Fibroblast of upper back skin (primary cell): ENCODE measurements at regions not wholly inside any gene's neighbourhood (a gene's known extent, or its start where the extent isn't known, plus 50 kb on each side); places are given as distances from the start of the nearest gene placed in this dataset.
"Not testable (repeated sequence)": the region's sequence is repeated elsewhere in the genome, so short reads cannot be mapped to it uniquely, and the experiment has no call there.

ENCODE experiments used
- DNase-seq: peaks from one replicate; pipeline ENCODE4 v3.0.0-alpha.2; 2013

DNA sequence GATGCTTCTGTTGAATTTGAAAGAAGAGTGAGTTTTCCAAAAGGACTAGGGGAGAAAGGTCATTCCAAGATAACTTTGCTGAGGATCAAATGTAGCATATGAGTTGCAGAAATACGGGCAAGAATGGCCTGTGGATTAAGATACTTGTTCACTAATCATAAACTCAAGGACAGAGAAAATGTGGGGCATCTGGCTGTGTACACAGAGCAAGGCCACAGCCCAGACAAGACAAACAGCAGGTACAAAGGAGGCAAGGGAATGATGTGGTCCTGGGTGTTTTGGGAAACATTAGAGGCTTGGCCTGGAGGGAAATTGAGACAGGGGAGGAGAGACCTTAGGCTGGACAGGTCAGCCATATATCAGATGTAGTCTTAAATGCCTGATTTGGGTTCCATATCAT lies 254.8 kb downstream of the TTC32 start:
- DNase-seq = no peak

DNA sequence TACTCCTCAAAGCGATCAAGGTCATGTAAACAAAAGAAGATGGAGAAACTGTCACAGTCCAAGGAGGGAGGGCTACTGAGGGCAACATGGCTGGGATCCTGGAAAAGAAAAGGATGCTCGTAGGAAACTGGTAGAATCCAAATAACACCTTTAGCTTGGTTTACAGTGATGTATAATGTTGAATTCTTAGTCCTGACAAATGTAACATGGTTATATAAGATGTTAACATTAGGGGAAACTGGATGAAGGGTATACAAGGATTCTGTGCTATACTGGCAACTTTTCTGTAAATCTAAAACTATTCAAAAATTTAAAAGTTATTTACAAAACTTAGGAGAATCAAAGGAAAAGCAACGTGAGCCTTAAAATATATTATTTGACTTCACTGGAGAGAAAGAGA lies 257.0 kb downstream of the TTC32 start:
- no peak for DNase-seq

DNA sequence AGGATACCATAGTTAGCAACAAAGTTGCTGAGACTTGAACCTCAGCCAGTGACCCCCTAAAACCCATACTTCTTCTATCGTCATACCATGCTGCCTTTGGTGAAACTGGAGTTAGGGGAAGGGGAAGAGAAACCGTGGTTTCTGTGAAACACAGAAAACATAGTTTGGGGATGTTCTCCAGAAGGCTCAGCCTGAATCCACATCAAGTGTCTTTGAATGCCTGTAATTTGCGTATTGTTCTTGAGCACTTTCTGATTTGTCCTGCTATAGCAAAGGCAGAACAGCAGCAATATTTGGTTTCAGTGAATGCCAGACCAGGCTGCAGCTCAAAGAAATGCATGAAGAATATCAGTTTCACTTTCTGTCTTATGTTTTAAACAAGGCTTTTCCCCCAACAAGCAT lies 258.7 kb downstream of the TTC32 start:
- no peak for DNase-seq

DNA sequence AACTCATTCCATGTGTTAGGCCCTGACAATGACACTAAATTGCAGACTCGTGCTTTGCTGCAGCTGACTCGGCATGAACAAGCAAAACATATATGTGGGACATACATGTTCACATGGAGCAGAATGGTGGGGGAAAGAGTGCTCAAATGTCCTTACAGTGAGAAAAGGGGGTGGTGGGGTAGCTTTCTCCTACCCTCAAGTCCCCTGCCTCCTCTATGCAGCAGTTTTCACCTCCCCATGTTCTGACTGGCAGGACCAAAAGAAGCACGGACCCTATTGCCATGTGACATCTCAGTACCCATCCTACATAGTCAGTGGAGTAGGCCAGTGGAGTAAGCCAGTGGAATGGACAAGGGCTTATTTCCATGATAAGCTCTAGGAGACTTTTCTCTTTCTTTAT lies 259.3 kb downstream of the TTC32 start:
- DNase-seq = no peak

DNA sequence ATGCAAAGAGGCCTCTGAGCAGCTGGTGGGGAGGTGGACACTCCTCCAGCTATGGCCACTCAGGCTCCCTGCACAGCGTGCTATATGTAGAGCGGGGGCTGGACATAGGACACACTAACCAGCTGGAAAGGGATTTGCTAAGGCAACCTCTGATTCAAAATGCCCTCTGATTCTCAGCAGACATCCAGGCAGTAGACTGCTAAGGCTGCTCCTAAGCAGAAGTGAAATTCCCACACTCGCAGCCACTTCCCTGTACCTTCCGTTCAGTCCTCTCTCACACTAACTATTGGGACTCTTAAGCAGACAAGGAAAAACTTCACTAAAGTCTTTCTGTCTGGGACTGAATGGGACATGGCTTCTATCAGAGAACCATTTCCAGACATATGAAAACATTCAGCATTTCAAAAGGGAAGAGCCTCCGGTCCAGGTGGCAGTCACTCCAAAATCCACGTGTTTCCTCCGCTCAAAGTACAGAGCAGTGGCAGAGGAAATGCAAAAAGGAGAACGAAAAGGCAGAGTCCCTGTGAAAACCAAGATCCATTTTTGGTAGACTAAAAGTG lies 265.8 kb downstream of the TTC32 start:
- DNase-seq = no peak

DNA sequence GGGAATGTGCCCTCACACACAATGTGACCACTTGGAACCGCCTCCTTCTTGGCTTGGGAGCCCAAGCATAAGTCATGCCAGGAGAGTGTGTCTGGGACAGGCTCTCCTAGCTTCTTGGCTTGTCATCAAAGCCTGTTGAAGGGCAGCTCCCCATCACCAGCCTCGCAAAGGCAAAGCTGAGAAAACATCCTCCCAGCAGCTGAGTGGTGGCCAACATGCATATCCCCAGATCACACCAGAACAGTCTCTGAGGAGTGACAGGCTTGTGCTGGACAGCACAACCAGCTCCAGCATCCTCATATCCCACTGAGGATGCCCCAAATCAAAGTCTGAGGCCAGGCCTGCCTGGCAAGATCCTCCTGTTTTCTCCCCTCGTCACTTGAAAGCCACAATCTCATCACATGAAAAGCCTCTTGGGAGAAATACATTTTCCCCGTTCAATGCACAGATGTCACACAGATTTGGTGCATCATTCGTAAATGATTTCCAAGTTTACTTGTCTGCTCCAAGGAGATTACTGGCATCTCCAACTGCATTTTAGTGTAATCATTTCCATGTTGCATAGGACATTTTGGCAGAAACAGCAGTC lies 269.3 kb downstream of the TTC32 start:
- no peak for DNase-seq

DNA sequence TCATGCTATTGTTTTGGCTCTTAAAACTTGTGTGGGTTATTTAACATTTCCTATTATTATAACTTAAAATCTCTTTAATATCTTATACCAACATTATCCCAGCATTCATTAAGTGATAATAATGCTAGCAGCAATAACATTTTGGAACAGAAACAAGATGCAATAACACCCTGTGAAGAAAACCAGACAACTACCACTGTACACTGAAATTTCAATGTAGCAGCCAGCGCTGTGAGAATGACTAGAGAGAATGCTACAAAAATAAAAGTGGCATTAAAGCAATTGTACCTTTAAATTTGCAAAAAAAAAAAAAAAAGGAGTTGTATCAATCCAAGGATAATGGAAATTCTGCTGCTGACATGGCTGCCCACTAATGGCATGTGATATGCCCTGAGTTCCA lies 269.9 kb downstream of the TTC32 start:
- no peak for DNase-seq

DNA sequence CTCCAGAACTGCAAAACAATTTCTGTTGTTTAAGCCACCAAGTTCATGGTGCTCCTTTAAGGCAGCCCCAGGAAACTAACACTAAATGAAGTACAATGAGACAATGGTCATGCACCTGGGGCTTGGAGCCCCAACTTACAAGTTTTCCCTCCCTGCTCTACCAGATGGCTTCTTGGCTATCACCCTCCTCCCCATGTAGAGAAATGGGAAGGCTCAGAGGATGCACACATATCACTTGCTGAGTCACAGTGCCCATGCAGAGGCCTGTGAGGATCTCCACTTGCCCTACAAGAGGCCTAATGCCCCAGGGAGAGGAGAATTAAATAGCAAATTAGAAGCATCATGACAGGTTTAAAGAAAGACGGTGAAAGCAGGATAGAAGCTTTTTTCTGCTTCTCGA lies 270.9 kb downstream of the TTC32 start:
- DNase-seq = no peak

DNA sequence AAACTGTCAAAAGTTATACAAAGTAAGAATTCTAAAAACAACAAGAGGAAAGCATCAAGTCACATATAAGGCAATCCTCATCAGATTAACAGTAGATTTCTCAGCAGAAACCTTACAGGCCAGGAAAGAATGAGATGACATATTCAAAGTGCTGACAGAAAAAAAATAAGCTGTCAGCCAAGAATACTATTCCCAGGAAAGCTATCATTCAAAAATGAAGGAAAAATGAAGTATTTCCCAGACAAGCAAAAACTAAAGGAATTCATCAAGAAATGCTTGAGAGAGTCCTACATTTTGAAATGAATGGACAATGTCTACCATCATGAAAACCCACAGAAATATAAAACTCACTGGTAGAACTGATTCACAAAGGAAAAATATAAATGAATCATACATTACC lies 268.9 kb upstream of the OSR1 start:
- peak; percentile 45 for DNase-seq

DNA sequence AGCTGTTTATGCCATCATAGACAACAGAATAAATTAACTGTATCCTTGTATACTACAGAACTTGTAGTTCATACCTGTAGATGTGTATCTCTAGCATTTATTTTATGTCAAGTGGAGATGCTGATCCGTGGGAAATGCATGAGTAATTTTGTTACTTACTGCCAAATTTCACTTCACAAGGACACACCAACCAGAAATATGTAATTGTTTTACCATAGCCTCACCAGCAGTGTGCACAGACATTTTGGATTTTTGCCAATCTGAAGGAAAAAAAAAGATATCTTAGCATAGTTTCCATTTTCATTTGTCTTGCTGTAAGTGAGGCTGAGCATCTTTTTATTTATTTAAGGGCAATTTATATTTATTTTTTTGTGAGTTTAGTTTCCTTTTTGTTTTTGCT lies 265.1 kb upstream of the OSR1 start:
- DNase-seq = peak; percentile 83

DNA sequence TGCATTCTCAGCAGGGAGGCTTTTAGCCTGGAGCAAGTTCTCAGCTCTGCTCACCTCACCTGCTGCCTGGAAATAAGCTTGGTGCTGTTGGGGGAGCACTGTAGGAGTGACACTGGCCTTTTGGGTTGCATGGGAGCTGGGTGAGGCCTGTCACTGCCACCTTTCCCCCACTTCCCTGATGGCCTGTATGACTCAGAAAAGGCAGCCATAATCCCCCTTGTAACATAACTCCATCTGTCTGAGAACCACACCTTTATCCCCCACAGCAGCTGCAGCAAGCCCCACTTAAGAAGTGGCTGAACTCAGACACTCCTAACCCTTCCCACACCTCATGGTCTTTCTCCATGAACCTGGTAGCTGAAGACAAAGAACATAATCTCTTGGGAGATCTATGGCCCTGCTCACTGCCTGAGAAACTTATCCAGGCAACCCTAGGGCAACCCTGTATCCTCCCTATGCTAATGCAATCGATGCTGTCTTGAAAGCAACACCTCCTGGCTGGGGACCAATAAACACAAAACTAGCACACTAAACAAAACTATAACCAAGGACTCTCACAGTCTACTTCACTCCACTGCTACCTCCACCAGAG lies 258.9 kb upstream of the OSR1 start:
- DNase-seq = no peak

DNA sequence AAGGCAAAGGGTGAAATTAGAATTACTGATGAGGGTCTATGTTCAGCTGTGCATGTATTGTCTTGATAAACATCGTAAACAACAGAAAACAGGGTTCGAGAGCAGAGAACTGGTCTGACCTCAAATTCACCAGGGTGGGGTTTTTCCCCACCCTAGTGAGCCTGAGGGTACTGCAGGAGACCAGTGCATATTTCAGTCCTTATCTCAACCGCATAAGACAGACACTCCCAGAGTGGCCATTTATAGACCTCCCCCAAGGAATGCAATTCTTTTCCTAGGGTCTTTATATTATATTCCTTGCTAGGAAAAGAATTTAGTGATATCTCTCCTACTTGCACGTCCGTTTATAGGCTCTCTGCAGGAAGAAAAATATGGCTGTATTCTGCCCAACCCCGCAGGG lies 257.0 kb upstream of the OSR1 start:
- DNase-seq = not testable (repeated sequence)

DNA sequence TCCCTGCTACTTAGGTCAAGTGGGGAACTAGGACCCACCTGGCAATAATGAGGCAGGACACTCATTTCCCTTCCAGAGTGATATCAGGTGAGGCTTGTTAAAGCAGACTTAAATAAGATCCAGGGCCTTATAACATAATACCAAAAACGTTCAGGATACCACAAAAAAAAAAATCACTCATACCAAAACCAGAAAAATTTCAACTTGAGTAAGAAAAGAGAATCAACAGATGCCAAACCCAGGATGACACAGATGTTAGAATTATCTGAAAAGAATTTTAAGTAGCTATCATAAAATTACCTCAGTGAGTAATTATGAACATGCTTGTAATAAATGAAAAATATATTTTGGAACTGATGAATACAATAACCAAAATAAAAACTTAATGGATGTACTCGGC lies 255.6 kb upstream of the OSR1 start:
- peak; percentile 83 for DNase-seq

DNA sequence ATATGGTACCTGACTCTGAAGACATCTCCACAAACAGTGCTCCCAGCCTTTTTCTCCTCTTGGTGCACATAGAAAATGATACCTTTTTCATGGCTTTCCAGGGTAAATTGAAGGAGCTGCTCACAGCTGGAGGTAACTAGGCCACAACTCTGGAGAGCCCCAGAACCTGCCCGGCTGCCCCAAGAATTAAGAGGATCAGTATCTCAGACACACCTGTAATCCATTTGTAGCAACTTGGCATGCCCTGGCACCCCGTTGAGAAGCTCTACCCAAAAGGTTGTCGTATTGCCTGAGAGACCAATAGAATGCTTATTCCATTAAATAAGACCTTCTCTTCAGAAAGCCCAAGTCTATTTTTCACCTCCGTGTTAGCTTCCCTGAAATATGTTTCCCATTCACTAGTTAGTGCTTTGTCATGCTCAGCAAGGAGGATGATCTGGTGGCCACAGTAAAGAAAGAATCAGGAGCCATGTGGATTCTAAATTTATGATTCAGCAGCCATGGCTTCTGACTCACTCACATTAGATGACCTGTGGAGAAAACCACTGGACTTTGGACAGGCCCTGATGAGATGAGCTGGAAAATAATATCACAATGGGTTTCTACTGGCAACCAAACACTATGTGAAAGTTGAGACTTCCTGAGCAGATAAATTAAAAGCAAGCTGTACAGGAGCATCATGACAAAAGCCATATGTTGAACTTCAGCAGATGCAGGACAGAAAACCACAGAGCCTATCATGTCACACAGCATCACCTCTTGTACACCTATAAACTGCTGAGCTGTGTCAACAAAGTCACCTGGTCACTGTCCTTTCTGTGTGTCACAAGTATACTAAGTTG lies 253.3 kb upstream of the OSR1 start:
- DNase-seq = peak; percentile 98

DNA sequence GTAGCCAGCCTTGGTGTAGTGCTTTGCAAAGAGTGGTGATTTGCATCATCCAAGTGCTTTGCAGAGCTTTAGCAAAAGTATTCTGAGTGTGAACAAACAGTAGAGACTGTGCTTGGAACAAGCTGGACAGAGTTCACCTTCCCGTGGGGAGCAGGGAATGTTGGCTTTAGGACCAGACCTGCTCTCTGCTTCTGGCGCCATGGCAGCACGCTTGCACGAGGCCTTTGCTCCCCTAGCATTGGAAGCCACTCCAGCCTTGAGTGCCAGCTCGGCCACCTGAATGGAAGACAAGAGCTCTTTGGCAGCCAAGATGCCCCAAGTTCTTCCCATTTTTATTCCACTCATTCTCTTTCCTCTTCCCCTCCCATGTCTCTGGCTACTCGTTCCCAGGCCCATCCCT lies 250.8 kb upstream of the OSR1 start:
- DNase-seq = no peak

DNA sequence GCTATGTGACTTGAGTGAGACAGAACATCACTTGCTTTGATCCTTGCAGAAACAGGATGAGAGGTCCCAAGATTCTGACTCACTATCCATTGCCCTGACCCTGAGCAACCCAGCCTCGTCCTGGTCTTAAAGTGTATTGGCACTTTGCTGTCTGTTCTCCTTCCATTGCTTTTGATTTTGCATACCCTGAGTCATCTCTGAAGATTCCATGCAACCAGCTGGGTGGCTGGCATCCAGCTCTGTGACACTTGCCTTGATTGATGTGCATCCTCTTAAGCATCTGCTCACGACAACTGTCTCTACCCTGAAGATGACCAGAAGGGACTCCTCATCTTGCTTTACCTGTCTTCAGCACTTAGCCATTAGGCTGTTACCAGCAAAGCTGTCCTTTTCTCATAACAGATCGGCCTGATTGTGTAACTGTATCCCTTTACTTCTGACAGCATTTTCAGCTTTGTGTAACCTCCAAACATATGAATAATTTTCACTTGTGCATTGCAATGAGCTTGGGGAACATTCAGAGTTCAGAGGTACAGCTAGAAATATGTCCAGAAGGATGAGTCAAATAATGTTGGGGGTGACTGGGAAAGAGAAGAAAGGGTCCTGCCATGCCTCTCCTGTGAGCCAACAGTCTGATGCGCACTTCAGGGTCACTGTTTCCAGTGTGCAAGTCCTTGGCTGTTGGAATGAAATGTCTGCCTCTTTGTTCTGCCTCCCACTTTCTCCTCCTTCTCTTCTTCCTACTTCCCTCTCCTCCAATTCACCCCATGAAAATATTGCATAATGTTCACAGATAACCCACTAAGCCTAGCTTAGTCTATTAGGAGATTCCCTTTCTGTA lies 249.7 kb upstream of the OSR1 start:
- DNase-seq = peak; percentile 90

DNA sequence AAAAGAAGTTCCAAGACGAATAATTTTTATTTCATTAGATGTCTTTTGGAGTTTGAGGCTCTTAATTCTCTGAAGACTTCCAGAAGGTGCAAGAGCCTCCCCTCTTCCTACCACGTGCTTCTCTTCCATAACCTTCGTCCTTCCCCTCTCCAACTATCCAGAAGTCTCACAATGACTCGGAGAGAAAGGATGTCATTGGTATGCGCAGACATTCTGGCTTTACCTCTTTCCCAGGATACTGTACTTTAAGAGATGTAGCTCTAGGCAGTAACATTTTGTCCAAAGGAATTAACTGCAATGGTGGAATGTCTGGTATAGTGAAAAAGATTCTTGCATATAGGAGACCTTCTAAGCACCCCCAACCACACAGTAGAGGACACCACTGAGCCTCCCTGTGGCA lies 249.0 kb upstream of the OSR1 start:
- DNase-seq = peak; percentile 72

DNA sequence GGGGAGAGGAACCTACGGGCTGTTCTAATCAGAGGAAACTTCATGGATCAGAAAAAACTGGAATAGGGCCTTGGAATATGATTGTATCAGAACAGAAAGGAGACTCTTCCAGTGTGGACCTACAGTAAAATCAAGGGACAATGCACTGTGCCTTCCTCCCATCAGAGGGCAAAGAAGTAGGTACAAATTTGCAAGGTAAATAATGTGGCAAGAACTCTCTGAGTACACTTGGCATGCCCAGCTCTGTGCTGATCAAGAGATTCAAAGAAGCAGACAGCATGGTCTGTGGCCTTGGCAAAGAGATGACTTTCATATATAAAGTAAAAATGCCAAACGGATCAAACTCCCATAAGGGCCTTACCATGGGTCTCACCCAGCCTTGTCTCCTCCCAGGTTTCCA lies 242.6 kb upstream of the OSR1 start:
- no peak for DNase-seq

DNA sequence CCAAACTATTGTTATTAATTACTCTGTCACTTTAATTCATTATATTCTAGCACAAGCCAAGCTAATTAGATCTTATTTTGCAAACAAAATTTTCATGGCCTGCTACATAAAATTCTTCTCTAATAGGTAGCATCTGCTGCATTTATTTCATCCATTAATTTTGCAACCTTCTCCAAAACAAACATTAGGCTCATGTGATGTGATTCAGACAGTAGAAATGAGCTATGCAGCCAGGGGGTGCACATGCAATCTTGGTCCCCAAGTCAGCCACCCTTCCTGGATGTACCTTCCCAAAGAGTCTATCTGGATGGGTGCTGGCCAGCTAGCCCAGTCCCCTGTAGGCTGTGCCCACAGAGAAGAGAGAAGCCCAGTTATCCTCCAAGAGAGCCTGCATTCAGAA lies 242.1 kb upstream of the OSR1 start:
- no peak for DNase-seq

DNA sequence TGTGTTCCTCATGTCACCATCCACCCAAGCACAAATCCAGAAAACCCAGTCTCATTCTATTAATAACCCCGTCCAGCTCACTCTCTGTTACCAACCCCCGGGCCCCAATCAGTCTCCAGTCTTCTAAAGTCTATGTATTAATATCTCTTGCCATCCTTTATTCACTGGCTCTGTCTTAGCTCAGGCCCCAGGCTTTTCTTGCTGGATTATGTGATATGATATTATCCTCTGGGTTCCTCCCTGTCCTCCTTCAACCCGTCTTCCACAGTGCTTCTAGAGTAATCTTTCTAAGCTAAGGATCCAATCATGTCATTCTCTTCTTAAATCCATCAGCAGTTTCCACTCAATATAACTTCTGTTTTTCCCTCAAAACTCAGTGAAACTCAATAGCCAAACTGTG lies 240.5 kb upstream of the OSR1 start:
- no peak for DNase-seq

DNA sequence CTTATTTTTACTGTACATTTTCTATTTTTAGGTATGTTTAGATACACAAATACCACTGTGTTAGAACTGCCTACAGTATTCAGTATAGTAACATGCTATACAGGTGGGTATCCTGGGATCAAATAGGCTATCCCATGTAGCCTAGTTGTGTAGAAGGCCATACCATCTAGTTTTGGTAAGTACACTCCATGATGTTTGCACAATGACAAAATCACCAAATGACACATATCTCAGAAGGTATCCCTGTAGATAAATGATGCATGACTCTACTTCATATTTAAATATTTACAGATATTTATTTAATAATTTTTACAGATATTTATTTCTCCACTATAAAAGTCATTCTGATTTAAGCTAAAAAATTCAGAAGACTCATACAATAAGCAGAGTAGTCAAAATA lies 233.8 kb upstream of the OSR1 start:
- no peak for DNase-seq

DNA sequence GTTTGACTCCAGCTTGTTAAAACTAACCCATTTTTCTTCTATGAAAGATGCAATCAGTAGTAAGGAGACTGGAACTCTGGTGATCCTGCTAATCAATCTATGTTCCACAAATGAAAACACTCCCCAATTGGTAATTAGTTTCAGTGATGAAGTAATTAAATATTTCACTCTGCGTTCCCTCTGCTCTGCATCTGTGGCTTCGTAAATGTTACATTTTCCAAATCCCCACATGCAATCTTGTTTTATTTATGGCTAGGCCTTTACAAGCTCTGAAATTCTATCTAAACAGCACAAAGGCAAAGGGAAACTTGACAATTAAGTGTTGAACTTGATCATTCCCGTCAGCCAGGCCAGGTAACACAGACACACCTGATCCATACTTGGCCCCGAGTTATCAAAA lies 231.4 kb upstream of the OSR1 start:
- no peak for DNase-seq

DNA sequence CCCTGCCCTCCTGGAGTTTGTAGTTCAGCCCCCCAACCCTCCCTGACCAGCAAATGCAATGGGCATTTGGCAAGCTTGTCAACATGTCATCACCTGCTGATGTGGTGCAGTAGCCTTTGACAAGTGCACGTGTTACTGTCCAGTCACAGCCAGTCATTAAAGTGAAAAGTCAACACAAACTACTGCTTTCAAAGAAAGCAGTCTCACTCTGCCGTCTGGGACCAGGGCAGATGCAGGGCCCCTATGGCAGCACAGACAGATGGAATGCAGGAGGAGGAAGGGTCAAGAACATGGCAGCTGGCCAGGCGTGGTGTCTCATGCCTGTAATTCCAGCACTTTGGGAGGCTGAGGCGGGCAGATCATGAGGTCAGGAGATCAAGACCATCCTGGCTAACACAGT lies 222.4 kb upstream of the OSR1 start:
- peak; percentile 40 for DNase-seq
